Ascending aorta (tissue), 2 donors: ENCODE measurements at regions not wholly inside any gene's neighbourhood (a gene's known extent, or its start where the extent isn't known, plus 50 kb on each side); places are given as distances from the start of the nearest gene placed in this dataset.

ENCODE experiments used
- DNase-seq, 2 donors: peaks; one replicate each; pipeline ENCODE4 v3.0.0-alpha.2; 2019; ENCODE audit warnings: low spot score in 2 of 2
- H3K27ac ChIP-seq, 2 donors: fragments of 200-600 bp; sonication (generic); one replicate each; pipeline ENCODE4 v1.5.1; 2016 to 2017; ENCODE audit warnings: mild to moderate bottlenecking in 1 of 2
- H3K27me3 ChIP-seq: fragments of 200-600 bp; sonication (generic); one replicate; pipeline ENCODE4 v1.5.1; 2017
- H3K36me3 ChIP-seq, 2 donors: fragments of 200-600 bp; sonication (generic); one replicate each; pipeline ENCODE4 v1.5.1; 2016
- H3K4me1 ChIP-seq, 2 donors: fragments of 200-600 bp; sonication (generic); one replicate each; pipeline ENCODE4 v1.5.1; 2016 to 2017; ENCODE audit warnings: mild to moderate bottlenecking in 1 of 2
- H3K4me3 ChIP-seq, 2 donors: fragments of 200-600 bp; sonication (generic); one replicate each; pipeline ENCODE4 v1.5.1; 2016 to 2017; ENCODE audit warnings: mild to moderate bottlenecking in 1 of 2
- H3K9me3 ChIP-seq, 2 donors: fragments of 200-600 bp; sonication (generic); one replicate each; pipeline ENCODE4 v1.5.1; 2016
- CTCF ChIP-seq, 3 experiments: fragments of 200-600 bp in 2 of 3; fragments of 450-650 bp in 1 of 3; sonication (generic) in 2 of 3; IDR thresholded peaks; one replicate each; pipeline ENCODE4 v1.5.1; 2016 to 2019; ENCODE audit warnings: antibody characterized with exemption in 3 of 3, mild to moderate bottlenecking in 1 of 3, moderate library complexity in 1 of 3
- intact Hi-C: fragments of 100-400 bp; cut with DNase I; formaldehyde crosslinking; loops from one replicate; pipeline ENCODE4 v1.15.1; 2023

- no peak overlapping the region for H3K27ac ChIP-seq
- no peaks in the 10 kb centered on the region for H3K36me3 ChIP-seq
- no peaks in the 10 kb centered on the region for H3K4me1 ChIP-seq
- TF ChIP-seq CTCF (IDR thresholded peaks at IDR 0.05), result no peak
- DNase-seq, result no peak
- intact Hi-C loops, result no loop called here
- H3K27me3 ChIP-seq, result no peaks in the 10 kb centered on the region
- H3K9me3 ChIP-seq, result no peaks in the 10 kb centered on the region
- no peak overlapping the region for H3K4me3 ChIP-seq
These were observed 124.0 kb upstream of the CSF3R start for GRCh38 chr1:36606641-36607262.

- no peaks in the 10 kb centered on the region for H3K9me3 ChIP-seq
- no peaks in the 10 kb centered on the region for H3K27me3 ChIP-seq
- intact Hi-C loops, result no loop called here
- H3K27ac ChIP-seq, result no peak overlapping the region
- no peak for TF ChIP-seq CTCF (IDR thresholded peaks at IDR 0.05)
- no peak overlapping the region for H3K4me3 ChIP-seq
- H3K4me1 ChIP-seq, result no peaks in the 10 kb centered on the region
- no peaks in the 10 kb centered on the region for H3K36me3 ChIP-seq
- no peak for DNase-seq
These were observed 123.4 kb upstream of the CSF3R start for GRCh38 chr1:36605942-36606640.

GRCh38 chr1:36603461-36603860 lies 120.7 kb upstream of the CSF3R start:
- Histone ChIP-seq H3K4me3 (no peak overlapping the region), H3K4me1 (no peaks in the 10 kb centered on the region), H3K27me3 (no peaks in the 10 kb centered on the region), H3K9me3 (no peaks in the 10 kb centered on the region), H3K27ac (no peak overlapping the region), H3K36me3 (no peaks in the 10 kb centered on the region)
- no peak for DNase-seq
- intact Hi-C loops, result no loop called here
- no peak for TF ChIP-seq CTCF (IDR thresholded peaks at IDR 0.05)

- no peaks in the 10 kb centered on the region for H3K9me3 ChIP-seq
- H3K36me3 ChIP-seq, result no peaks in the 10 kb centered on the region
- no peaks in the 10 kb centered on the region for H3K27me3 ChIP-seq
- DNase-seq, result no peak
- H3K27ac ChIP-seq, result no peak overlapping the region
- no peaks in the 10 kb centered on the region for H3K4me1 ChIP-seq
- intact Hi-C loops, result no loop called here
- no peak overlapping the region for H3K4me3 ChIP-seq
- TF ChIP-seq CTCF (IDR thresholded peaks at IDR 0.05), result no peak
These were observed 119.5 kb upstream of the CSF3R start for GRCh38 chr1:36602184-36602583.

- H3K27ac ChIP-seq, result no peak overlapping the region
- H3K4me3 ChIP-seq, result no peak overlapping the region
- H3K9me3 ChIP-seq, result no peaks in the 10 kb centered on the region
- H3K27me3 ChIP-seq, result no peaks in the 10 kb centered on the region
- H3K4me1 ChIP-seq, result no peaks in the 10 kb centered on the region
- intact Hi-C loops, result no loop called here
- H3K36me3 ChIP-seq, result no peaks in the 10 kb centered on the region
- no peak for TF ChIP-seq CTCF (IDR thresholded peaks at IDR 0.05)
- DNase-seq, result no peak
These were observed 117.1 kb upstream of the CSF3R start for GRCh38 chr1:36599828-36600227.
